Effector CD8-positive, alpha-beta T cell (primary cell): ENCODE measurements at regions not wholly inside any gene's neighbourhood (a gene's known extent, or its start where the extent isn't known, plus 50 kb on each side); places are given as distances from the start of the nearest gene placed in this dataset.

ENCODE experiments used
- DNase-seq: peaks from one replicate; lab custom pipeline; 2025; lab: John Stamatoyannopoulos, UW

DNA sequence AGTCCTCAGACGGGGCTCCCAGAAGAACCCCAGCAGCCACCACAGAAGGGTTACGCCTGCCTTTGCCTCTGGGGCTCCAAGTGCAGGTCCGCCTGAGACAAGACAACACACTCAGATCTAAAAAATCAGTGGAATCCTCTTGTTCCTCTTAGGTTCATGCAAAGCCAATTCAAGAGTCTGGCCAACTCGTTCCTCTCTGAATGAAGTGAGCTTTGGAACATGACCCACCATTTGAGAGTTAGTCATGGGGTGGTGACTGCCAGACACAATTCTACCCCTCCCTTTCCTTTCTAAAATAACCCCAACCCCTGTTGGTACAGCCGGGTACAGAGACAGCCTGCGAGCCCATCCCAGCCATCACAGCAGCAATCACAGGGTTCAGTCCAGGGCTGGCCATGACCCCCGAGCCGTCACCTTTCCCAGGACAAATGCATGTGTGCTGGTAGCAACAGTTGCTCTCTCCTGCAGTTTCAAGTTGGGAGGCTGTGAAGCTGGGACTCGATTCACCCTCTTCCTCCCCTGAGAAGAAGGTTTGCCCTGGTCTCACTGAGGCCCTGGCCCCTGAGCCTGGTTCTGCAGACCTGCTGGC lies 183.1 kb upstream of the SH3BP4 start:
- DNase-seq: no peak

DNA sequence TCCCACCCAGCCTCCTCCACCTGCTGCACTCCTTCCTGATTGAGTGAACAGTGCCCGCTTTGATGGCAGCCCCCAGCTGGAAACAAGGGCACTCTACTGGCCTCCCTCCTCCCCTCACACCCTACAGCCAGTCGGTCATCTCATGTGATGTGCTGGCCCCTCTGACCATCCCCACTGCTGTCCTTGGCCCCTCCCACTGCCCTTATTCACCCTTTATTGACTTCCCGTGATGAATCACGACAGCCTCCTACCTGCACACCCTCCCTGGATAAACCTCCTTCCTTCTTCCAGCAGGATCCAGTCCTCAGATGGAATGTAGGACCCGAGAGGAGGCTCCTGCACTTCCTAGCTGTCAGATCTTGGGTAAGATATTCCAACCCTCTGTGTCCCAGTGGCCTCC lies 186.5 kb upstream of the SH3BP4 start:
- DNase-seq: no peak

DNA sequence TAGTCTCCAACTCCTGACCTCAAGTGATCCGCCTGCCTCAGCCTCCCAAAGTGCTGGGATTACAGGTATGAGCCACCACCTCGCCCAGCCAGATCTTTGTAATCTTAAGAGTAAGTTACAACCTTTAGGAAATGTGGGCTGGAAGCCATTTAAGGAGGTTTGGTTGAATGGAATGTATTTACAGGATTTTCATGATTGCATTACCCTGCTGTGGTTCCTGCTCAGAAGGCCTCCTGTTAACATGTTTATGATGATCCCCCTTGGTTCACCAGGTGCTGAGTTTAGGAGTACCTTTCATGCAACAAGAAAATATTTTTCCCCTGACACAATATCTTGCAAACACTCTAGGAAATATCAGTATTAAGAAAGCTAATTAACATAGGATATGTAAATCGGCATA lies 187.4 kb upstream of the SH3BP4 start:
- no peak for DNase-seq

DNA sequence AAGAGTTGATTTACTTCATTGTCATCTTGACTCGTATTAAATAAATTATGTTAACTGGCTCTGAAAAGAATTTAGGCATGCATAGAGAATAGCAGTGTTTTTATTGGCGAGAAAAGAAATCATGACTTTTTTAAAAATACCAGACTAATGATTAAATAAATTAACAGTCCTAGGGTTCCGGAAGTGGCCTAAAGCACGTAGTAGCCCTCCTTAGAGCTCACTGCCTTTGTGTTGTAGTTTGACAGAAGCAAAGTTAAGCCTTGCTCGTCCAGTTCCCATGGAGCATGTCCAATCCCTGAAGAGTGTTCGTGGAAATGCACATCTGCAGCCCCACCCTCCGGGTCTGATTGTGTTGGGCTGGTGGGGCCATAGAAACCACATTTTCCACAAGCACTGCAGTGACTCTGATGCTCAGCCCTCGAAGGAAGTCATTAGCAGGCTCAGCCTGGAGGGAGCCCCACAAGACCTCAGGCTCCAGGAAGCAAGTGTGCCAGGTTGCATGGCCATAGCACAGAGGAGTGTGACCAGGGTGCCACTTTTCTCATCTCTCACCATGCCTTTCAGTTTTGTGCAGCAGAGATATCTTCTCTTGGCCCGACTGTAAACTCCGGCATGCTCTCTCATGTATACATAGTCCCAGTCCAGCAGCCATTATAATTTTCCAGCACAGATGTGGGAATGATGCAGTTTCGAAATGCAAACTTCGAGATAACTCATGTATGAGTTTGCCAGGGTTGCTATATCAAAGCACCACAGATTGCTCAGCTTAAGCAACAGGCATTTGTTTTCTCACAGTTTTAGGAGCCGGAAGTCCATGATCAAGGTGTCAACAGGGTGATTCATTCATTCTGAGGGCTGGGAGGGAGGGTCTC lies 188.6 kb upstream of the SH3BP4 start:
- DNase-seq: no peak

DNA sequence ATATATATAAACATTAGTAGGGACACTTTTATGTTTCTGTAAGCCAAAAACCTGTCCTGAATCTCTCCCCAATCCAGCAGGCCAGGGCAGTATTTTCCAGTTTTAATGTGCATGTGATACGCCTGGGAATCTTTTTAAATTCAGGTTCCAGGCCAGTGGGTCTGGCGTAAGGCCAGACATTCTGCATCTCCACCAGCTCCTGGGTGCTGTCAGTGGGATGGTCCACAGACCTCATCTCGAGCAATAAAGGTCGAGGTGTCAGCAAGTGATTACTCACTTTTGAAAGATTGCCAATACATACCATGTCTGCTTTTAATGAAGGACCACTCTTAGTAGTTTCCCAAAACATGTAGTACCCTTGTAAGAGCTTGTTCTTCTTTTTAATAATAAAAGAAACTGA lies 189.9 kb upstream of the SH3BP4 start:
- no peak for DNase-seq

DNA sequence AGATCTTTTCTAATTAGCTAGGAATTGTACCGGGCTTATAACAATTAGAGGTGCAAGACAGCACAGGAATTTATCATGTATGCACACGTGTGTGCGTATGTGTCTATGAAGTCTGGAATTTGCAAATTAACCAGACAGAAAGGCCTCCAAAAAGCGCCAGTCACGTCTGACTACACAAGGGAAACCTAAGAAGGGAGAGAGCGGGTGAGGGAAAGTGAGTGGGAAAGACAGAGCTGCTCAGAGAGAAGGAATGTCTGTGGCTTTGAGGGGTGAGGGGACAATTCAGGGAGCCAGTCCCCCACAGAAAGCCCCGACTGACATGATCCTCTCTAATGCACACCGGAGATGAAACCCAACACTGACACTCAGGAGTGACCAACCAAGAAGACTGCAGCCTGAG lies 197.7 kb upstream of the SH3BP4 start:
- no peak for DNase-seq

DNA sequence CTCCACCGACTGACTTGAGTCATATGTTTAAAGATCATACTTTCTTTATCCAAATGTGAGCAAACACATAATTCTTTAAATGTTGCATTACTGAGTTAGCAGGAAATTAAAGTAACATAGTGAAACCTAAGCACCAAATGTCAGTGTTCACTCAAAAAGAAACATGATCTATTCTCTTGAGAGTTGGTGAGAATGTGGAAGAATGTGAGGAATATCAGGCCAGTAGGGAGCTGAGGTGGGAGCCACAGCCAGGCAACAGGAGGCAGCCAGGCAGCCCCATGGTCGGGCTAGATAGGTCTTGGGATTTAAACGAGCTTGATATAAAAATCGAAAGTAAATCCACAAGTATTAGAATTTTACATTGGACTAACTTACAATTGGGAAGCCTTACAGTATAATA lies 198.1 kb upstream of the SH3BP4 start:
- DNase-seq: no peak

DNA sequence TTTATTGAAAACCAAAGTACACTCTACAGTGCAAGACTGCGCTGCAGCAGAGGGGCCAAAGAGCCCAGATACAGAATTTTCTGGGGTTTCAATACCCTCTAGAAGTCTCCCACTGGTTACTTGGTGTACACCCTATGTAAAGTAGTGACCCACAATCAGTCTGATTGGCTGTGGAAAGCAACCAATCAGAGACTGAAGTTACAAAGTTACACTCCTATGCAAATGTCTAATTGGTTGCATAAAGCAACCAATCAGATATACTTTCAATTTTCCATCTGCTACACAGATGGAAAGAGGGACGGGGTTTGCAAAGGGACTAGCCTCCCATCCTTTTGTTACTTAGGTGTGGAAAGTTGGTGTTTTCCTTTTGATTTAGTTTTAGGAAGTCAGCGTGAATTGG lies 198.9 kb upstream of the SH3BP4 start:
- no peak for DNase-seq

DNA sequence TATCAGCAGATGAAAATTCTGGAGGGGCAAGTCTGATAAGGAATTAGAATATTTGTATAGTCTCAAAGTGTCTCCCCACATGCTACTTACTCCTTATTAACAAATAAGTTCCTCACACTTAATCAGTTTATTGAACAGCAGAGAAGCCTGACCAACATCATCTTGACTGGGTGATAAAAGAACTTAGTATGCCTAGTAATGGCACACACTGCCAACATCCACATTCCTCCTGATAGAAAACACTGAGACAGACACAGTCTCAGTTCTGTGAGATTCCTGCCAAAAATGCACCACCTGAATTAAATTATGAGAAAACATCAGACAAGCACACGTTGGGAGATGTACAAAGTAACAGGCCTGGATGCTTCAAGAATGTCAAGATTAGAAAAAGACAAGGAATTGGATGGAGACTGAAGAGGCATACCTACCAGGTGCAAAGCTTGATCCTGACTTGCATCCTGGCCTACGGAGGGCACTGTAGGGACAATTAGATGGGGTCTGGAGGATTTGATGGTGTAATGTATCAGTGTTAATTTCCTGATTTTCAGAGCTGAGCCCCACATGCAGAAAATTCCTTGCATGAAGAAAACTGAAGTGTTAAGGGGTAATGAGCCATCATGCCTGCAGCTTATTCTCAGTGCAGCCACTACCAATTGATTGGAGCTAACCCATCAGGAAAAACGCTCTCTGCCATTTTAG lies 200.4 kb upstream of the SH3BP4 start:
- DNase-seq: no peak

DNA sequence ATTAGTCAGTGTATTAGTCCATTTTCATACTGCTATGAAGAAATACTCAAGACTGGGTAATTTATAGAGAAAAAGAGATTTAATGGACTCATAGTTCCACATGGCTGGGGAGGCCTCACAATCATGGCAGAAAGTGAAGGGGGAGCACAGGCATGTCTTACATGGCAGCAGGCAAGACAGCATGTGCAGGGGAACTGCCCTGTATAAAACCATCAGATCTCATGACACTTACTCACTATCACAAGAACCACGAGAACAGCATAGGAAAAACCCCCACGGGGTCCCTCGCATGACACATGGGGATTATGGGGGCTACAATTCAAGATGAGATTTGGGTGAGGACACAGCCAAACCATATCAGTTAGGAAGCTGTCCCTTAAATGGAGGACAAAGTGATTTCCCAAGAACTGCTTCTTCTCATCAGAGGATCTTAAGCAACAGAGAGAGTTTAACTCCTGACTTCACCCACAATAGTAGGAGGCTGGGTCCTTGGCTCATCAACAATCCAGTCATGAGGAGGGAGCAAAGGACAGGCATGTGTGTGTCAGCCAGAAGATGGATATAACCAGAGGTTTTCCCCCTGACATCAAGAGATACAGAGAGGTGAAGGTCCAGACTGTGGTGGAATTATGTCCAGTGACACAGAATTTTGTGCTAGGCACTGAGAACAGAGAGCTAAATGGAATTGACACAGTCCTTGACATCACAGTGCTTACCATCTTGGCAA lies 203.8 kb upstream of the SH3BP4 start:
- no peak for DNase-seq

DNA sequence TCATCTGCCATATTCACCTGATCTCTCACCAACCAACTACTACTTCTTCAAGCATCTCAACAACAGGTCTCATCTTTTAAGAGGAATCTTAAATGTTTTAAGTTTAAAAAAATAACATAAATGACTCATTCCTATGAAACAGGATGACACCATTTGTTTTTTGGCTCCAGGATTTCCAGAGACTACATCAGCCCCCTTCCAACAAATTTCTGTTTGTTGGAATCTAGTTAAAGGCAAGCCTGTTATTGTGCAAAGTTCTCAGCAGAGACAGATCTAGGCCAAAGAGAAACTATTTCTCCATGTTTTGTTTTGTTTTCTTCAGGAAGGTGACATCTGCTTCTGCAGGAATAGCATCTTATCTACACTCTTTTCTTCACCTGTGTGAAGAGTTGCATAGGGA lies 204.8 kb upstream of the SH3BP4 start:
- DNase-seq: no peak

DNA sequence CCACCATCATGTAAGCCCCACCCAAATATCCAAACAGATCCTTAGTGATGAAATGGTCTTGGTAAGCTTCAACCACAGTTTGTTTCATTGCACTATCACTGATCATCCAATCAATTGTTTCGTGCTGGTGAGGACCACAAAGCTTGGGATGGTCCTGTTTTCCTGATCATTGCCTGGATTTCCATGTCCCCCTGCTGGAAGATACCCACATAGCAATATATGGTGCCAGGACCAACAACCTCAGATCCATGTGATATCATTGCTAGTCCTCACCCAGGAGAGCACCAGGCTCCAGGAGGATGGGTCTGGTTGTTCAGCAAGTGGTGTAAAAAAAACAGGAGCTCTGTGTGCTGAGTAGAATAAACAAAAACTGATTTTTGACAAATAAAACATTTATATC lies 206.5 kb upstream of the SH3BP4 start:
- DNase-seq: no peak

DNA sequence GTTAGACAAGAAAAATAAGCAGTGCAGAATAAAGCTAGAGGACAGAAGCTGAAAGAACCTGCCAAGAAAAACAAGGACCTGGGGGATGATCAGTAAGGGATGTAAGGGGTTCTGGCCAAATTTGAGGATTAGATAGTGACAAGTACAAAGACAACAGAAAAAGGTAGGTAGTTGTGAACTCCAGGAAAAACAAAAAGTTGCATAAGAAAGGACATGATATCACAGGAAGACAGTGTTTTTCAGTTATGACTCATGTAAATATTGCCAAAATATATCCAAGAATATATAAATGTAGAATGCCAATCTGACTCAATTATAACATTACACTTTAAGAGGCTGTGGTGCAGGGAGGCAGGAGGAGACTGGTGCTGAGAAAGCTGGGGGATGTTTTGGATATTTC lies 209.8 kb upstream of the SH3BP4 start:
- no peak for DNase-seq

DNA sequence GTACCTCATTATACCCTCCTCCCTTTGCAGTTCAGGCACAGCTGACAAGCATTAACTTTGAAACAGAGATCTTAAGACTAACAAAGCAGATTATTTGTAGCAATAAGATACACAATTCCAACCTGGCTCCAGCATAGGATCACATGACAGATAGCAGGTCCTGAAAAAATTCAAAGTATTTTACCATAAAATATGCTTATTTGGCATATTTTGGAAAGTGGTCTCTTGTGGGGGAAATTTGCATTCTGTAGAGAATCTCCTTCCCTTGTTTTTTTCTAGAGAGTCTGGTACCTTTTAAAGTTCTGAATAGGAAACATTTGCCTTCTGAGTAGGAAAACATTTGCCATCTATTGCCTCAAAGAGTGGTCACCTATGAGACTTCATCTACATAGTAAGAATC lies 212.8 kb upstream of the SH3BP4 start:
- DNase-seq: no peak

DNA sequence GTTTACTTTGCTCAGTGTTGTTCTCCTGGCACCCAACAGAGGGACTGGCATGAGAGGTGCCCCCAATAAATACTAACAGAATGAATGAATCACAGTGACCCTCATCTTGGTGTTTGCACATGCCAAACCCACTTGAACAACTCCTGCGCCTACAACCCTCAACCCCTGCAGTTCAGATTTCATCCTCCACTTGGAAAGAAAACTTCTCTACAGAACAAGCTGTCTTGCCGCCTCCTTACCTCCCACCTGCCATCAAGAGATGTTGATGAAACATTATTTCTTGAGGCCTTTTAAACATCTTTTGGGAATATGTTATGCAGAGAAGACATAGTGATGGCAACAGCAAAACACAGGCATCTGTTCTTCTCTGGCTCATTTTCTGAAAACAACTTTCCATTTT lies 216.0 kb upstream of the SH3BP4 start:
- no peak for DNase-seq

DNA sequence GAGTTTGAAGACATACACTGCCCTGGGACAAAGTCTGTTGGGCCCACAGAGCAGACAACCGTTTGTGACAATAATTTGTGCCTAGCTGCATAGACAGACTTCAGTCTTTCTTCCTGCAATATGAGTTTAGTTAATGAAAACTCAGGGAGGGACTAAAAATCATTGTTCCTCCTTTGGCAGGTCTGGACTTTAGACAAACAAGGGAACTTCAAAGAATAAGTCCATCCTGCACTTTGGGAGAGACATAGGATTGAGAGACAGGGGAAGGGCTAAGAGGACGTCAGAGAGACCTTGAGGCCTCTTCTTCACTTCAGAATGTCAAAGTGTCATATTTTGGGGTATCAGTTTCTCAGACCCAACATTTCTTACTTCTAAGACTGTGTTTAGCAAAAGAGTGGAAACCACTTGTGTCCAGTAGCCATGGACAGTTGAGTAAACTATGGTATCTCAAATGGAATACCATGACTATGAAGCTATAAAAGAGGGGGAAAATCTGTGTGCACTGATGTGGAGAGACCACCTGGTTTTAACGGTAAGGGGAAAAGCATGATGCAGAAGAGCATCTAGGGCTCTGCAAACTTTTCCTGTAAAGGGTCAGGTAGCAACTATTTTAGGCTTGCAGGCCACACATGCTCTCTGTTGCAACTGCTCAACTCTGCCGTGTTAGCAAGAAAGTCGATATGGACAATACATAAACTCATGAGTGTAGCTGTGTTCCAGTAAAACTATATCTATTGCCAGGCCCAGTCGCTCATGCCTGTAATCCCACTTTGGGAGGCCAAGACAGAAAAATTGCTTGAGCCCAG lies 217.8 kb upstream of the SH3BP4 start:
- no peak for DNase-seq

DNA sequence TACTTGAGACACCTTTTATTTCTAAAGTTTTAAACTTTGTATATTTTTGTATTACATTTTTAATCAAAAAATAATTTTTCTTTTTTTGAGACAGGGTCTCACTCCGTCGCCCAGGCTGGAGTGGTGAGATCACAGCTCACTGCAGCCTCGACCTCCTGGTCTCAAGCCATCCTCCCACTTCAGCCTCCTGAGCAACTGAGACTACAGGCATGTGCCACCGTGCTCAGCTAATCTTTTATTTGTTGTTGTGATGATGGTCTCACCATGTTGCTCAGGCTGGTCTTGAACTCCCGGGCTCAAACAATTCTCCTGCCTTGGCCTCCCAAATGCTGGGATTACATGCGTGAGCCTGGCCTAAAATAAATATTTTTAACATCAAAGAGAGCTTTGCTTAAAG lies 218.7 kb upstream of the SH3BP4 start:
- no peak for DNase-seq

DNA sequence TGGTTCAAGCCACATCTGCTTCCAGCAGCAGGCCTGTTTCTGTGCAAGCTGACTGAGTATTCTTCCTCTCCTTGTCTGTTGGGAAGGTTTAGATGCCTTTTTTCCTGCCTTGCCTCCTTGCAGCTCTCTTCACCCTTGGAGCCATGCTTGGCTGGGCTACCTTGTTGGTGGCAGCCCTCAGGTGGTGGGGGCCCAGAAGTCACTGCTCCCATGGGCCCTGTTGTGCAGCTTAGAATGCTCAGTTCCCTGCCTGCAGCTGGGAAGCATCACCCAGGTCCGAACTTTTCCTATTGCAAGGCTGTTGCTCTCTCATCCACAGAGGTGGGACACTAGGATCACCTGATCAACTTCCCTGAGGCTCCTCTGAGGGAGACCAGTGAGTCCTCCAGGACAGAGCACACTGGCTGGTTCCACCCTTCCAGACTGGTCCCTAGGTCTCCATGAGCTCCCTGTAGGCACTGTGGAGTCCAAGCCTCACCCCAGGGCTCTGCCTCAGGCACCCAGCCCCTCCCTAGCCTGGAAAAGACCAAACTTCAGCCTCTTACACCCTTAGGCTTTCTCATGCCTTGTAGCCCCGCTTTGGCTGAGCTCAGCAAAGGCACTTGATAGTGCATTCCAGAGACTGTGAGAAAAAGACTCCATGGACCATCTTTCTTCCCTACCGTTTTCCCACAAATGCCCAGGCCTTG lies 219.3 kb upstream of the SH3BP4 start:
- DNase-seq: no peak

DNA sequence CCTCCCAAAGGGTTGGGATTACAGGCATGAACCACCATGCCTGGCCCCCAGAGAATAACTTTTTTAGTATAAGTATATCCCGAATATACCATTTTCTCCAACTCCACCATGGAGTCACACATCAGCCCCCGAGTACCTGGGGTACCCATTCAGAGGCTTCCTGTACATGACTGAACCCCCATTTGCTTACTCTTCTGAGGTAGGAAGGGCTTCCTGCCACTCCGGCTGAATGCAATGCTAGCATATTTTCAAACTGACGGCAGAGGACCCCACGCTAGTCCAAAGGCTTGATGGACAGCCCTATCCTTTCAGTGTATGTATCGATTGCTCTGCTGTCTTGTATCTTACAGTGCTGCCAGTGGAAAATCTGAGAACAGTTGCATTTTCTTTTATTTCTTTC lies 220.6 kb upstream of the SH3BP4 start:
- no peak for DNase-seq

DNA sequence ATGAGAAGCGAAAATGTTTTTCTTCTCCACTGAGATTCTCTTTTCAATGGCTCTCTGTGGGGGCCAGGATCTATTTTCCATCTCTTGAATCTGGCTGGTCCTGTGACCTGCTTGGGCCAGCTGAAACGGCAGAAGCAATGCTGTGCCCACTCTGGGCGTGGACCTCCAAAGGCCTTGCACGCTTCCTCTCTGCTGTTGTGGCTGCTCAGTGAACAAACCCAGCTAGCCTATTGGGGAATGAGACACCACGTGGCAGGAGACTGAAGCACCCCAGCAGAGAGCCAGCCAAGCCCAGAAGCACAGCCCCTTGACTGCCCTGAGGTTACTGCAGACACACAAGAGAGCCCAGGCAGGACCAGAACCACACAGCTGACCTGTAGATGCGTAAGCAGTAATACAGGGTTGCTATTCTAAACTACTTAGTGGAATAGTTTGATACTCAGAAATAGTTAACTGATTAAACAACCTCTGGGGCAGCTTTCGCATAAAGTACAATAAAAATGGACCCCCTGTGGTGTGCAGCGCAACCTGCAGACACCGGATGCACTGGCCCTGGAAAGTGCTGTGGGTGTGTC lies 221.7 kb upstream of the SH3BP4 start:
- DNase-seq: no peak
